Prostate gland (tissue), 2 donors: ENCODE measurements at regions not wholly inside any gene's neighbourhood (a gene's known extent, or its start where the extent isn't known, plus 50 kb on each side); places are given as distances from the start of the nearest gene placed in this dataset.

Experiments
- DNase-seq: peaks from one replicate; pipeline ENCODE4 v3.0.0-alpha.2; 2019; ENCODE audit warnings: low spot score
- H3K27ac ChIP-seq, 2 donors: fragments of 200-600 bp; sonication (generic); 2 replicates each; pipeline ENCODE4 v1.5.1; 2017 to 2019
- H3K27me3 ChIP-seq: fragments of 200-600 bp; sonication (generic); replicated peaks from 2 replicates; pipeline ENCODE4 v1.5.1; 2019; ENCODE audit not compliant: insufficient read depth
- H3K36me3 ChIP-seq, 2 donors: fragments of 200-600 bp; sonication (generic); 1 replicate in 1 of 2; 2 replicates in 1 of 2; pipeline versions ENCODE4 v1.5.1 to v1.8.1; 2017 to 2019
- H3K4me1 ChIP-seq: fragments of 200-600 bp; sonication (generic); replicated peaks from 2 replicates; pipeline ENCODE4 v1.5.1; 2019
- H3K4me3 ChIP-seq, 2 donors: fragments of 200-600 bp; sonication (generic); 2 replicates each; pipeline ENCODE4 v1.5.1; 2017 to 2019
- H3K9me3 ChIP-seq: fragments of 200-600 bp; sonication (generic); 2 replicates; pipeline ENCODE4 v1.5.1; 2017
- CTCF ChIP-seq, 4 experiments: fragments of 200-600 bp in 2 of 4; fragments of 450-650 bp in 2 of 4; sonication (generic) in 2 of 4; IDR thresholded peaks; 1 replicate in 3 of 4; 2 replicates in 1 of 4; pipeline ENCODE4 v1.5.1; 2016 to 2019; ENCODE audit warnings: antibody characterized with exemption in 4 of 4, mild to moderate bottlenecking in 2 of 4, moderate library complexity in 2 of 4
- POLR2A ChIP-seq: fragments of 450-650 bp; IDR thresholded peaks from one replicate; pipeline ENCODE4 v1.6.1; 2016; ENCODE audit warnings: antibody characterized with exemption, mild to moderate bottlenecking
- POLR2AphosphoS5 ChIP-seq: sonication (generic); formaldehyde crosslinking; IDR thresholded peaks from one replicate; pipeline ENCODE4 v1.6.1; 2017; ENCODE audit warnings: antibody characterized with exemption
- WGBS: methylation state at CpG from one replicate; pipeline ENCODE4 v1.1.5; 2018; 5-methylcytosine and 5-hydroxymethylcytosine counted together
- intact Hi-C: fragments of 100-400 bp; cut with DNase I; formaldehyde crosslinking; loops from one replicate; pipeline ENCODE4 v1.14.2; 2022

DNA sequence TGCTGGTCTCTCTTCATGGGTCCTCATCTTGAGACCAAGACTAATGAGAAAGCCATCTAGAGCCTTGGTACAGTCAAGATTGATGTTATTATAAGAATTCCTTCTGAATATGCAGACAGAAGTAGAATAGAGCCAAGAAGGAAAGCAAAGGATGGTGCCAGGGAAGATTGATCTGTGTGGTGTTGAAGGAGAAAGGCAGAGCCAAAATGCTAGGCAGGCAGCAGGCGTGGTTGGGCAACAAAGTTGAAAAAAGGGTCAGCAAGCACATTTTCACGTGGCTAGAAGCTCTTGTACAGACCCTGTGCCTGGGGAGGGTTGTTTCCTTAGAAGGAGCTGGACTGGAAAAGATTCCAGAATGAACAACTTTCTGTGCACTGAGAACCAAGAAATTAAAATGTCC, 319.7 kb upstream of the ARGLU1 start:
- Histone ChIP-seq H3K27me3 (no peaks in the 10 kb centered on the region), H3K4me3 (no peak overlapping the region), H3K4me1 (no peaks in the 10 kb centered on the region), H3K27ac (no peak overlapping the region), H3K36me3 (no peaks in the 10 kb centered on the region), H3K9me3 (no peaks in the 10 kb centered on the region)
- TF ChIP-seq CTCF (IDR thresholded peaks at IDR 0.05) (no peak), POLR2AphosphoS5 (no peak), POLR2A (no peak)
- 81% methylated on average over 2 of the region's 2 CpGs for WGBS
- no peak for DNase-seq
- intact Hi-C loops, result no loop called here

- intact Hi-C loops, result no loop called here
- TF ChIP-seq CTCF (IDR thresholded peaks at IDR 0.05) (no peak), POLR2AphosphoS5 (no peak), POLR2A (no peak)
Observed at GRCh38 chr13:106883976-106884375, 316.0 kb upstream of the ARGLU1 start.

GRCh38 chr13:106882246-106882645, 314.3 kb upstream of the ARGLU1 start:
- whole genome bisulfite sequencing, result 79% methylated on average over 6 of the region's 6 CpGs
- H3K9me3 ChIP-seq, result no peaks in the 10 kb centered on the region
- TF ChIP-seq POLR2AphosphoS5 (no peak), POLR2A (no peak), CTCF (IDR thresholded peaks at IDR 0.05) (no peak)

More at GRCh38 chr13:106883976-106884375, 316.0 kb upstream of the ARGLU1 start:
- H3K36me3 ChIP-seq, result no peaks in the 10 kb centered on the region
- H3K9me3 ChIP-seq, result no peaks in the 10 kb centered on the region
- no peak overlapping the region for H3K4me3 ChIP-seq
- DNase-seq, result no peak
- H3K27me3 ChIP-seq, result no peaks in the 10 kb centered on the region
- no peaks in the 10 kb centered on the region for H3K4me1 ChIP-seq
- no peak overlapping the region for H3K27ac ChIP-seq

GRCh38 chr13:106879806-106880205, 311.9 kb upstream of the ARGLU1 start:
- 76% methylated on average over 3 of the region's 3 CpGs for WGBS
- Histone ChIP-seq H3K4me1 (no peaks in the 10 kb centered on the region), H3K27ac (no peak overlapping the region), H3K4me3 (no peak overlapping the region), H3K36me3 (no peaks in the 10 kb centered on the region), H3K27me3 (no peaks in the 10 kb centered on the region), H3K9me3 (no peaks in the 10 kb centered on the region)
- TF ChIP-seq POLR2AphosphoS5, result no peak
- no peak for DNase-seq
- intact Hi-C loops, result no loop called here

More at GRCh38 chr13:106882246-106882645, 314.3 kb upstream of the ARGLU1 start:
- no peaks in the 10 kb centered on the region for H3K27me3 ChIP-seq
- intact Hi-C loops, result no loop called here
- H3K4me3 ChIP-seq, result no peak overlapping the region
- no peak for DNase-seq
- H3K4me1 ChIP-seq, result no peaks in the 10 kb centered on the region
- no peaks in the 10 kb centered on the region for H3K36me3 ChIP-seq
- H3K27ac ChIP-seq, result no peak overlapping the region

- Histone ChIP-seq H3K9me3 (no peaks in the 10 kb centered on the region), H3K4me3 (no peak overlapping the region), H3K4me1 (no peaks in the 10 kb centered on the region), H3K27ac (no peak overlapping the region), H3K36me3 (no peaks in the 10 kb centered on the region), H3K27me3 (no peaks in the 10 kb centered on the region)
- intact Hi-C loops, result no loop called here
- no peak for DNase-seq
- TF ChIP-seq CTCF (IDR thresholded peaks at IDR 0.05) (no peak), POLR2A (no peak), POLR2AphosphoS5 (no peak)
- WGBS, result 22% methylated on average over 2 of the region's 2 CpGs
Observed at GRCh38 chr13:106874323-106874722, 306.4 kb upstream of the ARGLU1 start.
